HG02943 (cell line): ENCODE measurements at regions not wholly inside any gene's neighbourhood (a gene's known extent, or its start where the extent isn't known, plus 50 kb on each side); places are given as distances from the start of the nearest gene placed in this dataset.

Experiments used
- ATAC-seq: cut with Tn5 transposase; IDR thresholded peaks from one replicate; pipeline ENCODE4 v1.9.1; 2021; ENCODE audit warnings: mild to moderate bottlenecking, low read depth, moderate library complexity; ENCODE audit not compliant: unreplicated experiment

DNA sequence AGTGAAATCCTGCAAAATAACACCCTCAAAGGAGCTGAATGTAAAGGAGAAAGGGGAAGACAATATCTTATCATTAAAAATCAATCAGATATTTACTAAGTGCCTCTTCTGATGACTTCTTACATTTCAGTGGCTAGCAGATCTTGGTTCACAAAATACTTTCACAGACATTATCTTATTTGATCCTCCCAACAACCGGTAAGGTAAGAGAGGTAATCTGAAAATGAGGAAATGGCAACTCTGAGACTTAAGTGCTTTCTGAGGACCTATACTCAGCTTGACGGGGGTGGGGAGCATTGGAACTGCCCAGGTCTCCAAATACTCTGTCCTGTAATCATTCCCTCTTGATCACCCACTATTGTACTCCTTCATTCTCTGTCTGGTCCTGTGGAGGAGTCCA lies 144.6 kb upstream of the MKLN1 start:
- ATAC-seq: no peak

DNA sequence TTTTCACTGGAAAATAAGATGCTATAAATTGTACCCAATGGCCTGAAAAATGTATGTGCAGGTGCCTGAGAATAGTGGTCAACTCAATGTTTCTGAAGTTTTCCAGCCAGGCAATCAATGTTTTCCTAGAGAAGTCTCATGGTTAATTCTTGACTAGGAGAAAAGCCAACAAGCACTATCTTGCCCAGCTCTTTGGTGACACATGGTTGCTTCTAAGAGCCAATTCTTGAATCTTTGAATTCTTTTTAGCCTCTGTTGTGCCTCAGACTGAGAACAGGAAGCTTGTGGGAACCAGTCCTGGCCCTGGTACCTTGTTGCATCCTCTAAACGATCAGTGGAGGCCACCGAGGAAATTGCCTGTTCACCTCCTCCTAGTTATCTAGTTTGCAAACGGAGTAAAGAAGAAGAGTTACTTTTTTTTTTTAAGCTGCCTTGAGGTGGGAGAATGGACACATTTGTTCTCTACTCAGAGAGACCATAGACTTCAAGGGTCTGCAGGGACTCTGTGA lies 144.0 kb upstream of the MKLN1 start:
- ATAC-seq: no peak

DNA sequence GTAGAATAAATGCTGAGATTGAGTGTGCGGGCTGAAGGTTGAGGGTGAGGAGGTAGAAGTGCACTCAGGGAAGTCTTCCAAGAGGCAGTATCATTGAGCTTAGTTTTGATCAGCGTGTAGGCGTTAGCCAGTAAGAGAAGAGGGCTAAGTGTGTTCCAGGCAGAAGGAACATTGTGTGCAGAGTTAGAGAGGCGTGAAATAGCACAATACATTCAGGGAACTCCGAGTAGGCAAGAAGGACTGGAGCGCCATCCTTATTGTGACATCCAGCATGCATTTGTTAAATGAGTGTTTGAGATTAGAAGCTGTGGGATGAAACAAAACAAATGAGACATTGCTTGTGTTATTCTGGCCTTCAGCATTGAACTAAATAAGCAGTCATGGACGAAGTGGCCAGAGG lies 140.9 kb upstream of the MKLN1 start:
- ATAC-seq: no peak

DNA sequence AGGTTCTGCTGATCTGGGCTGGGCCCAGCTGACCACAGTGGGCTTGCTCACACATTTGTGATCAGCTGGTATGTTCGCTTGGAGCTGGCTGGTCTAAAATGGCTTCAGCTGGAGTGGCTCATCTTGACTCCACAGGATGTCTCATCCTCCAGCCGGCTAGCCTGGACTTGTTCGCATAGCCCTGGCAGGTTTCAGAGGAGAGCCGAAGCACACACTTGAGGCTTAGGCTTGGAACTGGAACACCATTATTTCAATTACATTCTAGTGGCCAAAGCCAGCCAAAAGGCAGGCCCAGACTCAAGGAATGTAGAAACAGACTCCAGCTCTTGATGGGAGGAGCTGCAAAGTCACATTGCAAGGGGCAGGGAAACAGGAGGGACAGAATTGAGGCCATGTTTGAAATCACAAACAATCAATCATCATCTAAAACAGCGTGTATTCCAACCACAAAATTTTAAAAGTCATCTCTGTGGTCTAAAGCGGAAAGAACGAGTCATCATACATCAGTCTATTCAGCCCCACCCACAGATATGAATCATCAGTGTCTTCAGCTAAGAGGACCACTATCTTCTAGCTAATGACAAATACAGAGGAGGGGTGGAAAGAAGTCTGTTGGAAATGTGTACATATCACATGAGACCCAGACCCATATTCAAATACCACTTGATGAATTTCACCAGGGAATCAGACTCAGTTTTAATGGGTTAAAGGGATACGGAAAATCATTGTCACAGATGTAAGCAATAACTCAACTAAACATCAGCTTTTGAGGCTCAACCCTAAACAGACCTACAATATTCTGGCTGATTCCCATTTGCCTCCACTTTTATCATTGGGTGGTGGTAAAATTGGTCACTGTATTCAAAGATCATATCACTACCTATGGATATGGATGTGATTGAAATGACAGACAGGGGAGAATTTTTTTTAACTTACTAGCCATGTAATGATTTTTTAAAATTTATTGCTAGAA lies 139.0 kb upstream of the MKLN1 start:
- no peak for ATAC-seq

DNA sequence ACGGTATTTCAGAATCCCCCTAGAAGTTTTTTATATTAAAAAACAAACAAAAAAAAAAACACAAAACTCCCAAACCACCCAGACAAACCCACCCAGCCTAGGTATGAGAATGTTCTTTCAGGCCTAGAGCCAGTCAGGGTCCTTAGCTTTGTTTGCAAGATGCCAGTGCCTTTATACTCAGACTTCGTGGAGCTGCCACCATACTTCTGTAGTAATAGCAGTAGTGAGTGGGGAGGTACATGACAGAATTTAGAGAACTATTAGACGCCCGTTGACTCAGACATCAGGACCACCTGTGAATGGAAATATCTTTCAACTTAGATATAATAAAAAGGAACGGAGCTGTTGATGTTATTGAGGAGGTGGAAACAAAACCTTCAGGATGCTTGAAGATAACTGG lies 138.2 kb upstream of the MKLN1 start:
- no peak for ATAC-seq

DNA sequence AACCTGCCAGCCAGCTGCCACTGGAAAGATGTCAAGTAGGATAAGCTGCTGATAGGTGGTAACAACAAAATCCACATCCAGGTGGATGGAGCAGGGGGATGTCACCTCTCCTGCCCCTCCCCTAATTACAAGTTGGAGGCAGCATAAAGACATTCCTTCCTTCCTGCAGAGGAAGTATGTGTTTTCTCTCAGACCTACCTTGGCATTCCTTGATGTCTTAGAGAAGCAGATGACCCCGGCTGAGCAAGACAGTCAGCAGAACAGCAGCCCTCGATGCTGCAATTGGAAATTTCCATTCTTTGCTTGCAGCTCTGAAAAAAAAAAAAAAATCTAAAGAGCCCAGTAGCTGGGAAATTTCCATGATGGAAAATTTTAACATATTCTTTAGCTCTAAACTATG lies 137.5 kb upstream of the MKLN1 start:
- ATAC-seq: no peak

DNA sequence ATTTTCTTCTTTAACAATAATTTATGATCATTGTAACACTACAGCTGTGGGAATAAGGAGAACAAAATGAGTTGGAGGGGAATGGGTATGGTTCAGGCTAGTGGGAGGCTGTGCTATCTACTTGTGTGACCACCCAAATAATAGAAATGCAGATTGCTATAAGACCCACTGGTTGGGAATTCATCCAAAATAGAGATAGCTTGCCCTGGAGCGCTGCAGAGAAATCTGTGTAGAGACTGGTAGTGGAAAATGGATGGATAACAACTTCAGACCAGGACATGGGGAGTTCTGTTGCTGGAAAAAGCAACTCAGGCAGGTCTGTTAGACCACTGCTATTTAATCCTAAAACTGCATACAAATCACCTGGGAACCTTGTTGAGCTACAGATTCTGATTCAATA lies 137.1 kb upstream of the MKLN1 start:
- no peak for ATAC-seq

DNA sequence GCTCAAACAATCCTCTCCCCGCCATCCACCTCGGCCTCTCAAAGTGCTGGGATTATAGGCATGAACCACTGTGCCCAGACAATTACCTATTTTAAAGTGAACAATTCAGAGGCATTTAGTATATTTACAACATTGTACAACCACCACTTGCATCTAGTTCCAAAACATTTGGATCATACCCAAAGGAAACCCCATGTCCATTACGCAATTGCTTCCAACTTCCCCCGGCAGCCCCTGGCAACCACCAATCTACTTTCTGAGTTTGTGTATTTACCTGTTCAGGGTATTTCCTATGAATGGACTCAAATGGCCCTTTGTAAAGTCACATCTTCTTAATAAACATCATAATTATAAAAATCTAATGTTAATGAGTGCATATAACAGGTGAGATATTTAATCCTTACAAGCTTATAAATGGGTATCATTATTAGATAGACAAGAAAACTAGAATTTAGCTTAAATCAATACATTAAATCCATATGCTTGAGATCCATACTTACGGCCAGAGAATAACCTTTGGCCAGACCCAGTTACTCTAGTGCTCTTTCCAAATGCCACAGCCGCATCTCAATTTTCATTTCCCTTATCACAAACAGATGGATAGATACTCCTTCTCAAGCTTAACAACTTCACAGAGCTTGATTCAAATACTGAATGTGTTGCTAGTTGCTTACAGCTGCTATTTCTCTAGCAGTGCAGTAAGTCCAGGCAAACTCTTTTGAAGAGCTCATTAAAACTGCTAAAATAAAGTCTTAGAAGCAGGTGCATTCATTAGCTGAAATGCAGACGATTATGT lies 133.4 kb upstream of the MKLN1 start:
- ATAC-seq: no peak

DNA sequence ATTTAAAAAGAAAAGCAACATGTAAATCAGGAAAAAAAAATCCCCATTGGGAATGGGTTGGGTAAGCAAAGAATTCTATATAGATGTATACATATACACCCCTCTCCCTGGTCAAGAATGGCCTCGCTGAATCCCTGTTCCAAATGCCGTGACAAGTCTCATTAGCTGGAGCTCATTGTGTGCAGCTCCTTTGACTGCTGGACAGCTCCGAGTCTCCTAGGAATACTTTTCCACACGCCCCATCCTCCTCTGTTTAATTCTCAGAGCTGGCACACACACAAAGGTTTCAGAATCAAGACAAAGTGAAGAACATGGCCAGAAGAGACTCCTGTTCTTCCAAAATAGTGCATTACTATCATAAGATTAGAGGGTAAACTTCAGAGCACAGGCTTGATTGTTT lies 130.9 kb upstream of the MKLN1 start:
- ATAC-seq: no peak

DNA sequence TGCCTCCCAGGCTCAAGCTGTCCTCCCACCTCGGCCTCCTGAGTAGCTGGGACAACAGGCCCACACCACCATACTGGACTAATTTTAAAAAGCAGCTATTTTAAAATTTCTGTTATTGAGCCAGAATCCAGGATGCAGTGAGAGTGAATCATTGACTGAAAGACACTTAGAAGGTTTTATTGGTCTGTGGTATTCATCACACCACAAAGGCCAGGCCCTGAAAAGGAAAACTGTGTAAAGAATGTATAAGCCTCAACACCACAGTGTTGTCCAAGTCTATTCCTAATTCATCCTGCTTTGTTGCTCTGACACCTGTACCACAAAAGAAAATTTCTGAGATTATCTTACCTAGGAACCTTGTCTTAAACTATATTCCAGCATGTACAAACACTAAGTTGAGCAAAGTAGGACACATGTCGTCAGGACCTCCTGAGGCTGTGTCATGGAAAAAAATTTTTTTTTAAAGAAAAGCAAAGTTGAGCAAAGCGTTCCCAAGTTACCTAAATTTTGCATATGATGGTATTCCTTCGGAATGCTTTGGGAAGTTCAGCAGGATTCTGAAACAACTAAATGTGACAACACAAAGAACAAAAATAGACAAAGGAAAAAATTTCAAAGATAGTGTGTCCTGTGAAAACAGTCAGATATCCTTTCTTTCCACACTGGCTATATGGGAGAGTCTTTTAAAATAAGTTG lies 129.6 kb upstream of the MKLN1 start:
- no peak for ATAC-seq

DNA sequence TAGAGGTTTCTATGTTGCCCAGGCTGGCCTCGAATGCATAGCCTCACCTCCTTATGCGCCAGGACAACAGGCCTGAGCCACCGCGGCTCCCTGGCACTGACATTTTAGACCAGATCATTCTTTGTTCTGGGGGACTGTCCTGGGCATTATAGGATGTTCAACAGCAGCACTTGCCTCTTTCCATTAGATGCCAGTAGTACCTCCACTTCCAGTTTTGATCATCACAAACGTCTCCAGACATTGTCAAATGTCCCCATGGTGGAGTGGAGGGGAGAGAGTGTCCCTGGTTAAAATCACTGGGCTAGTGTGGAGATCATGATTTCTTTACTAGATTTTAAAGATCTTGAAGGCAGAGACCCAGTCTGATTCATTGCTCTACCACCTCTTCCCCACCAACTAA lies 125.2 kb upstream of the MKLN1 start:
- ATAC-seq: no peak

DNA sequence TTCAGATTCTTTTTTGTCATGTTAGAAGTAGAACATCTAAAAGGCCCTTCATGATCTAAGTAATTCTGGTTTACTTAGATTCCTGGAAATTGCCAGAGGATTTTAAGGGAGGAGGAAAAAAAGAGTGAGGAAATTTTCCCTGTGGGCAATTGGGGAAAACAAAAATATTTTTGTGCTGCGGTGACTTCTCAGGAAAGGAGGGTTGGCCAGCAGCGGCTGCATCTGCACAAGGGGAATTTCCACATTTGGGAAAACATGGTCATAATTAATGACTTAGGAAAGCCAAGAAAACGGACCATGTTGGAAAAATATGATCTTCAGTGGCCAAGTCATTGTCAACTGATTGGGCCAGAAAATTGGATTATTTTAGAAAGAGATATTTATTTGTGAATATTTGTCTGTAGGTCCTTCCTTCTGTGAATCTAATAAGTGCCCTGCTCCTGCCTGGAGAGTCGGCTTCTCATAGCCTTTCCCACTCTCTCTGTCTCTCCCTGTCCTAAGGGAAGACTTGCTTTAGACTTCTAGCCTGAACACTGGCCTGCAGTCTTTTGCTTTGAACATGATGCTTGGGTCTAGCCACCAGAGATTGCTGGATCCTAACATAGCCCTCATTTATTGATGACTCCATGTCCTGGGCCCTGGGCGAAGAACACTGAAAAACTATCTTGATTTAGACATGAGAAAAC lies 124.2 kb upstream of the MKLN1 start:
- no peak for ATAC-seq

DNA sequence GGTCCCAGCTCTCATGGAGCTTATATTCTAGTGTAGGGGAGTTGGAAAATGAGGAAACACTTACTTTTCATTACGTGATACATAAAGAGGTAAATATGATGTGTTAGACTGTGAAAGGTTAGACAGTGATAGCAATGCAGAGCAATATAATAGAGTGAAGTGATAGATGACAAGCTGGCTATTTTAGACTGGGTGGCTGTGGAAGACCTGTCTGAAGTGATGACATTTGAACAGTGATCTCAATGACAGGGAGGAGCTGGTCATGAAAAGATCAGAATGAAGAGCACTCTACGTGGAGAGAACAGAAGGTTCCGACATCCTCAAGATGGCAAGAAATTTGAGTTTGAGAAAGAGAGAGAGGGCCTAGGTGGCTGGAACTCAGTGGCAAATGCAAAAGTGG lies 118.9 kb upstream of the MKLN1 start:
- ATAC-seq: no peak

DNA sequence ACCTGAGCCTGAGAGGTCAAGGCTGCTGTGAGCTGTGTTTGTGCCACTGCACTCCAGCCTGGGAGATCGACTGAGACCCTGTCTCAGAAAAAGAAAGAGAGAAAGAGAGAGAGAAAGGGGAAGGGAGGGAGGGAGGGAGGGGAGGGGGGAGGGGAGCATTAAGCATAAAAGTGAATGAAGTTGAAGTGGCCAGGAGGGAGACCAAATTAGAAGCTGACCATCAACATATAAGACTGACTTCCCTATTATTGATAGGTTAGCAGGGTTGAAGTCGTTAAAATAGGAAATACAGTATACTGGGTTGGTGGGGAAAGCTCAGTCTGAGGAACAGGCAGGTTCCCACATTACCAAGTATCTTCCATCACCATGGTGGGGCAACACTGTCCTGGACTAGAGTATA lies 117.1 kb upstream of the MKLN1 start:
- ATAC-seq: no peak

DNA sequence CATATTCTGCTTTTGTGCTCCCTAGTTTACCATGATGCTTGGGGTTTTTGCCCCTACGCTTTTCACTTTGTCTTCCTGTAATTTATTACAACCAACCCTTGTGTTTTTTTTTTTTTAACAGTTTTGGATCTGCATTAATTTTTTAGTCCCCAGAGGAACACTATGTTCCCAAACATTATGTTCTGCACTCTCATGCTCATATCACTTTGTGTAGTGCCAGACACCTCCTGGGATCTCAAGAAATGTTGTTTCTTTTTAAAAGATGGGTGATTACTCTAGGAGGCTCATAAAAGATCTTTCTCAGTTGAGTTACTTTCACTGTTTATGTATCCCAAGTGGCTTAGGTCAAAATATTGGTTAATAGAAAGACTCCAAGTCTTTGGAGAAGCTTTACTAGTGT lies 116.2 kb upstream of the MKLN1 start:
- ATAC-seq: no peak

DNA sequence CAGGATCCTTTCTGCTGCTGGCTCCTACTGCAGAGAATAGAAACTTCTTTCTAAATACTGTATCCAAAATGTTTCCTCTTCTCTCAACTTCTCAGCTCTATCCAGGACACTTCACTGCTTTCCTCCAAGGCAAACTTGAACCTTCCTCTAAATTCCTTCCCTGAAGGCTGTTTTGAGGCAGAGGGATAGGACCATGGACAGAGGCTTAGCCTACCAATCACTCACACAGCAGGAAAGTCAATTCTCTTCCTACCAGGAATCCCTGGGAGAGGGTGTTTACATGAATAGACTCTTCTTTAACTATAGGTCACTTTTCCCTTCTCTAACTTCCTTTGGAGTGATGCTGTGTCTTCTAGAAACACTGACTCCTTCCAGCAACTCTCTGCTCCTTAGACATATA lies 115.6 kb upstream of the MKLN1 start:
- no peak for ATAC-seq

DNA sequence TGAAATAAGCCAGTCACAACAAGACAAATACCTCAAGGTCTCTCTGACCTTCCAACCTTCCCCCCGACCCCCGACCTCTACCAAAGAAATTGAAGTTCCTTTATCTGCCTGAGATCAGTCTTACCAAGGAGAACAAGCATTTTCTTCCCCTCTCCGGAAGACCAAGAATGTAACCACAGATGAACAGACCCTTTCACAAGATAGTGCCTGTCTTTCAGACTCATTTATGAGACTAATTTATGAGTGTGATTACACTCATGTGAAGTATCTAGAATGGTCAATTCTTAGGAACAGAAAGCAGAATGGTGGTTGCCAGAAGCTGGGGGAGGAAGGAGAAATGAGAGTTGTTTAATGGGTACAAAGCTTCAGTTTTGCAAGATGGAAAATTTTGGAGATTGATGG lies 108.9 kb upstream of the MKLN1 start:
- no peak for ATAC-seq

DNA sequence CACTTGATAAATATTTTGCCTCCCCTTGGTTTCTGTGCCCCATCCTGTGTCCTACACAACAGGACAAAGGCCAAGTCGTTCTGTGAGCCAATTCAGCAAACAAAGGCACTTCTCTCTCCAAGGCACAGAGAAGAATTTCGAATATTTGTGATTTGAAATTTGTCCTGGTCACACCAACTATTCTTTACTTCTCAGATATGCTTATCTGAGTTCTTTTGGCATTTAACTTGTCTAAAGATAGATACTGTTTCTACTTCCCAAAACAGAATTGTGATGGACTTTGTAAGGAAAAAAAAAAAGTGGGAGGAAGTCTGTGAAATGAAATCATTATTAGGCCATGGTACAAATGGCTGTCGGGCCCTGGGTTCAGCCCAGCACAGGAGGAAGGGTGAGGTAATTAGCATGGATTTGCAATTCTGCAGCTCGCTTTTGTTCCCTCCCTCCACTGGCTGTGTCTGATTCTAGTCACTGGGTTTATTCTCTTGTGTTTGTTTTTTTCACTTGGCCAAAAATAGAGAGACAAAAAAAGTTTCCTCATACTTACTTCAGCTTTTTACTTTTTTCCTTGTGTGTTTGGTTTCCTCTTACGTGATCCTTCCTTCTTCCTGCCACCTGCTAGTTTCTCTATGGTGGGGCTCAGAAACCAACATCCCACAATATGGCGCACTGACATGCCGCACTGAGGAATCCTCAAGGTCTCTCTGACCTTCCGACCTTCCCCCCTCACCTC lies 108.2 kb upstream of the MKLN1 start:
- ATAC-seq: no peak

DNA sequence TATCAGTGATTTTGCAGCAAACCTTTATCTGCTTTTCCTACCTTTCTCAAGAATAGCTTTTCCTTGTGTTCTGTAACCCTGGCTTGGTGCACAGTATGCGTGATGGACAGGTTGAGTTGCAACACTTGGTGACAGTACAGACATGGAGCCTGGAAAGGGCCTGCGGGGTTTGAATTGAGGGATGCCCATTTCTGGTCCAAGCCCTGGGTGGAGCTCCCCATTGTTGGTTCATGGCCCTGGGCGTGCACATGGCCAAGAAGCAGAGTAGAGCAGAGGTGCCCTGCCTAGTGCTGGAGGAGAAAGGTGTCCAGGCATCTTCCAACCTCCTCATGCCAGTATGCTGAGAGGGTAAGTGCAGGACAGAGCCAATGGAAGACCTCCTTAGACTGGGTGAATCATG lies 106.6 kb upstream of the MKLN1 start:
- ATAC-seq: no peak

DNA sequence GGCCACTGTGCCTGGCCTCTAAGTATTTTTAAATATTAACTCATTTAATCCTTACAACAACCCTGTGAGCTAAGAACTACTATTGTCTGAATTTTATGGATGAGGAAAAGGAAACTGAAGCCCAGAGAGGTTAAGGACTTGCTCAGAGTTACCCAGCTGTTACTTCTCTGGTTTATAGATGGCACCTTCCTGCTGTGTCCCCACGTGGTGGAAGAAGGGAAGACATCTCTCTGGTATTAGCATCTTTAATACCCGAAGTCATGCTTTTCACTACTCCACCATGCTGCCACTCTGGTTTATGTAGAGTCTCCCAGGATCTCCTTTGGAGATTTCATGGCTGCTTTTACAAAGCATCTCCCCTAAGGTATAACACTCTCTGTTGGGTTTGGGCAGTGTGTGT lies 105.5 kb upstream of the MKLN1 start:
- ATAC-seq: no peak
